Osteoblast (primary cell): ENCODE measurements at regions not wholly inside any gene's neighbourhood (a gene's known extent, or its start where the extent isn't known, plus 50 kb on each side); places are given as distances from the start of the nearest gene placed in this dataset.

Source experiments
- DNase-seq: peaks from one replicate; pipeline ENCODE4 v3.0.0; 2011; ENCODE audit warnings: low spot score, mixed read lengths; ENCODE audit not compliant: insufficient read length; ENCODE audit errors: missing footprints
- H2AFZ ChIP-seq: 2 replicates; pipeline ENCODE4 v1.6.0; 2011; ENCODE audit warnings: mild to moderate bottlenecking, low read length
- H3K27ac ChIP-seq: 2 replicates; pipeline ENCODE4 v1.5.1; 2011; ENCODE audit warnings: mild to moderate bottlenecking, low read depth, low read length, moderate library complexity
- H3K27me3 ChIP-seq: 2 replicates; pipeline ENCODE4 v1.6.0; 2012; ENCODE audit warnings: mild to moderate bottlenecking, control low read depth, inconsistent platforms, low read length, moderate library complexity; ENCODE audit not compliant: insufficient read depth
- H3K36me3 ChIP-seq: 2 replicates; pipeline ENCODE4 v1.5.1; 2011; ENCODE audit warnings: mild to moderate bottlenecking, low read length, control low read depth, moderate library complexity; ENCODE audit not compliant: insufficient read depth
- H3K4me1 ChIP-seq: 2 replicates; pipeline ENCODE4 v1.5.1; 2011; ENCODE audit warnings: mild to moderate bottlenecking, low read length, control low read depth, moderate library complexity; ENCODE audit not compliant: insufficient read depth
- H3K4me2 ChIP-seq: 2 replicates; pipeline ENCODE4 v1.6.0; 2011; ENCODE audit warnings: mild to moderate bottlenecking, low read length; ENCODE audit not compliant: insufficient read depth
- H3K4me3 ChIP-seq: fragments of 200-600 bp; sonication (generic); 3 replicates; pipeline ENCODE4 v1.5.1; 2012; ENCODE audit warnings: mild to moderate bottlenecking, low read length, inconsistent platforms; ENCODE audit not compliant: insufficient read depth
- H3K79me2 ChIP-seq: 2 replicates; pipeline ENCODE4 v1.6.0; 2012; ENCODE audit warnings: mild to moderate bottlenecking, low read length, control low read depth, inconsistent platforms; ENCODE audit not compliant: insufficient read depth
- H3K9me3 ChIP-seq: 2 replicates; pipeline ENCODE4 v1.5.1; 2011; ENCODE audit warnings: low read depth, low read length, control low read depth
- H4K20me1 ChIP-seq: 2 replicates; pipeline ENCODE4 v1.6.0; 2012; ENCODE audit warnings: mild to moderate bottlenecking, low read length, control low read depth; ENCODE audit not compliant: insufficient read depth
- CTCF ChIP-seq: IDR thresholded peaks from 2 replicates; pipeline ENCODE4 v1.5.1; 2011; ENCODE audit warnings: mild to moderate bottlenecking, low read depth, low read length, moderate library complexity; ENCODE audit errors: extremely low read depth

- H3K36me3 ChIP-seq: no peaks in the 10 kb centered on the region
- H3K79me2 ChIP-seq: no peaks in the 10 kb centered on the region
- H3K9me3 ChIP-seq: no peaks in the 10 kb centered on the region
- no peak overlapping the region for H3K4me3 ChIP-seq
- no peaks in the 10 kb centered on the region for H4K20me1 ChIP-seq
- H2AFZ ChIP-seq: no peak overlapping the region
- peaks cover 31% of the 10 kb centered on the region for H3K4me1 ChIP-seq
- H3K27me3 ChIP-seq: peaks cover 9% of the 10 kb centered on the region
- TF ChIP-seq CTCF: no peak
- no peak for DNase-seq
- H3K4me2 ChIP-seq: no peak overlapping the region
- no peak overlapping the region for H3K27ac ChIP-seq
These were observed 68.4 kb upstream of the SCOC start for GRCh38 chr4:140305053-140305452.

- Histone ChIP-seq H3K9me3 (no peaks in the 10 kb centered on the region), H3K36me3 (no peaks in the 10 kb centered on the region), H2AFZ (no peak overlapping the region), H3K27ac (no peak overlapping the region), H3K27me3 (peaks cover 9% of the 10 kb centered on the region), H3K4me2 (no peak overlapping the region), H3K4me1 (peaks cover 31% of the 10 kb centered on the region), H3K4me3 (no peak overlapping the region), H3K79me2 (no peaks in the 10 kb centered on the region), H4K20me1 (no peaks in the 10 kb centered on the region)
- TF ChIP-seq CTCF: no peak
- no peak for DNase-seq
These were observed 69.1 kb upstream of the SCOC start for GRCh38 chr4:140304346-140304745.

- Histone ChIP-seq H3K36me3 (no peaks in the 10 kb centered on the region), H3K79me2 (no peaks in the 10 kb centered on the region), H3K4me1 (peaks cover 15% of the 10 kb centered on the region), H4K20me1 (no peaks in the 10 kb centered on the region), H3K4me3 (no peak overlapping the region), H3K9me3 (no peaks in the 10 kb centered on the region), H2AFZ (no peak overlapping the region), H3K27me3 (peaks cover 9% of the 10 kb centered on the region), H3K4me2 (no peak overlapping the region), H3K27ac (no peak overlapping the region)
- no peak for DNase-seq
- TF ChIP-seq CTCF: no peak
These were observed 71.1 kb upstream of the SCOC start for GRCh38 chr4:140302151-140302859.

- Histone ChIP-seq H4K20me1 (no peaks in the 10 kb centered on the region), H3K4me2 (no peak overlapping the region), H2AFZ (peak overlapping the region; percentile 29), H3K27ac (no peak overlapping the region), H3K79me2 (no peaks in the 10 kb centered on the region), H3K27me3 (peaks cover 6% of the 10 kb centered on the region), H3K4me1 (peaks cover 30% of the 10 kb centered on the region), H3K9me3 (no peaks in the 10 kb centered on the region), H3K4me3 (no peak overlapping the region), H3K36me3 (no peaks in the 10 kb centered on the region)
- DNase-seq: peak; percentile 38
- TF ChIP-seq CTCF: no peak
These were observed 73.0 kb upstream of the SCOC start for GRCh38 chr4:140300271-140300970.
